GM12873 (cell line): ENCODE measurements at regions not wholly inside any gene's neighbourhood (a gene's known extent, or its start where the extent isn't known, plus 50 kb on each side); places are given as distances from the start of the nearest gene placed in this dataset.

Source experiments
- CTCF ChIP-seq: IDR thresholded peaks from 2 replicates; pipeline ENCODE4 v1.5.1; 2012; ENCODE audit warnings: low read depth, mild to moderate bottlenecking, moderate library complexity, low read length, control low read depth; ENCODE audit not compliant: insufficient read depth; ENCODE audit errors: missing control alignments

DNA sequence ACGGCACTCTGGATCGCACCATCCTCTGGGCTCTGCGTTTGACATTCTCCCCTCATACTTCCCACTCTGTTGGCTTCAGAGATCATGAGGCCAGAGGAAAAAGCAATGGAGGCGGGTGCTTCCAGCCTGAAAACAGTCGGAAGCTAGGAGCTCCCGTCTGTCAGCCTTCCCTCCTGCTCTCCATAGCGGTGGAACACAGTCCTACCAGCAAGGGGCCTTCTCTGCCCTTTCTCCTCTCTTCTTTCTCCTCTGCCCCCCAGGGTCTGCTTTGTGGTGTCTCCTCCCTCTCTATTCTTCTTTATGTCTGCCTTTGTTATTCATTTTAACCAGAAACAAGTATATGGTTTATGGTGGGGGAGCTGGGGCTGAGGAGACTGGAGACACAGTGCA is 152.5 kb upstream of the NFIB start:
- TF ChIP-seq CTCF = no peak

DNA sequence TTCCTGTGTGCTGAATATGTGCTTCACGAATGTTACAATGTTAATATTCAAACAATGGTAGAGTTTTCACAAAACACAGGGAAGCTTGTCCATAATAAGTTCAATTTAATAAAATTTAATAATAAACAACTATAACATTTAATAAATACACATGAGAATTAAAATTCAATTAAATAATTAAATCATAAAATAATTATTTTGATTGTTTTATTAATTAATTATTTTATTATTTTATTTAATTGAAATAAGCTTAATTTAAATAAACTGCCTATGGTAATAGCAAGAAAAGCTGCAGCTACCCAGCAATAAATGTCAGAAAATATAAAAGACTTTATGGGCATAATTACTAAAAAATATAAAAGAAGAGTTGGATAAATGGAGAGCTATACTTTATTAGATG is 149.0 kb upstream of the NFIB start:
- no peak for TF ChIP-seq CTCF

DNA sequence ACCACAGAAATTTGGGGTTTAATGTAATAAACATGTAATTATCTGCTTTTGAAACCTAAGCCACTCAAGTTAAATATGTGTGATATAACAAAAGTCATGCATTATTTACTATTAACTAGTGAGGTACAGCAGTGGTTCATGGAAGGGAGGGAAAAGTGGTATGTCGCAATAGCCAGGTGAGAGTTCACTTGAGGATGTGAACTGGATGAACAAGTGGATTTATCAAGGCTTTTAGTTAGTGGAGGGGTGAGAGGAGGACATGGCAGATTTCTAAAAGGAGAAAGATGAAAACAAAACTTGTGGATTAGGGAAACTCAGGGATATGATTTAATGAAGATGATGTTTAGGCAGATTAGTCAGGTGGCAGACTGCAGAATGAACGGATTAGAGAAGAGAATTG is 141.3 kb upstream of the NFIB start:
- no peak for TF ChIP-seq CTCF

- TF ChIP-seq CTCF = no peak
Observed at GRCh38 chr9:14453286-14453685, 139.3 kb upstream of the NFIB start.

GRCh38 chr9:14452539-14452938 is 138.6 kb upstream of the NFIB start:
- TF ChIP-seq CTCF = no peak

DNA sequence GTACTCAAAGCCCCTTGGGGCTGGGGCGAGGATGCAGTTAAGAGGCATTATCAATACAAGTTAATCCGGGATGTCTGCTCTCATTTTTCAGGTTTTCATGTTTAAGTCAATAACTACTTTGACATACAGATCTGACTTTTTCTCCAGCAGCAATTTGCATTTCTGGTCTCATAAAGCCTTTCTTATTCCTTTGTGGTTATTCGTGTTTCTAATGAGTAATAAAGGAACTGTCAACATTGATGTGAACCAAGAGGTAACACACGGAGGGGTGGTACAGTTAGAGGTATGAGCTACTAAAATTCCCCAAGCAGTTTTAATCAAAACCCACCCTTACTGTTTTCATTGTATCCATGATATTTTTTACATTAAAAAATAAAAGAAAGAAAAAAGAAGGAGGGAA is 138.0 kb upstream of the NFIB start:
- no peak for TF ChIP-seq CTCF

DNA sequence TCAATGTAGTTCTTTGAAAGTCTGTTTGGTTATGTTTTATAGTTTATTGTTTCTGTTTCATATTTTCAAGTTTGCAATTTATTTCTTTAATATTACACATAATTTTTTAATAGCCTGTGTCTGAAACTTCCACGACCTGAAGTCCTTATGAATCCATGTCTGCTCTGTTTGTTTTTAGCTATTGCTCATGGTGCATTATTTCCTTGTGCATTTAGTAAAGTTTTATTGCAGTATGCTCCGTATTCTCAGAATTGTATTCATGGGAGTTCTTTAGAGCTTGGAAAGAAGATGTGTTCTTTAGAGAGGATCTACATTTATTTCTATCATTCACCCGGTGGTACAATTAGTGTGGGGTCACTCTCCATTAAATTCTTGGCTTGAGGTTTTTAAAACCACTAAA is 133.2 kb upstream of the NFIB start:
- TF ChIP-seq CTCF = no peak

- no peak for TF ChIP-seq CTCF
Observed at GRCh38 chr9:14445946-14446345, 132.0 kb upstream of the NFIB start.
